Neural progenitor cell (in vitro differentiated cells): ENCODE measurements at regions not wholly inside any gene's neighbourhood (a gene's known extent, or its start where the extent isn't known, plus 50 kb on each side); places are given as distances from the start of the nearest gene placed in this dataset.
A peak's percentile ranks its signal among the peaks of the same experiment; 100 is the strongest.

Experiments
- DNase-seq: peaks from one replicate; pipeline ENCODE4 v3.0.0-alpha.2; 2016; ENCODE audit warnings: low spot score
- H2AFZ ChIP-seq: fragments of 200-600 bp; sonication (generic); replicated peaks from 2 replicates; pipeline ENCODE4 v1.6.1; 2016; ENCODE audit warnings: antibody characterized with exemption
- H3F3A ChIP-seq: fragments of 200-600 bp; sonication (generic); 2 replicates; pipeline ENCODE4 v1.6.1; 2016; ENCODE audit warnings: antibody characterized with exemption, low read depth
- H3K27ac ChIP-seq: fragments of 200-600 bp; sonication (generic); 2 replicates; pipeline ENCODE4 v1.5.1; 2016; ENCODE audit warnings: mild to moderate bottlenecking
- H3K27me3 ChIP-seq: fragments of 200-600 bp; sonication (generic); 2 replicates; pipeline ENCODE4 v1.6.1; 2016; ENCODE audit warnings: mild to moderate bottlenecking, moderate library complexity
- H3K36me3 ChIP-seq: fragments of 200-600 bp; sonication (generic); 2 replicates; pipeline ENCODE4 v1.5.1; 2016
- H3K4me1 ChIP-seq: fragments of 200-600 bp; sonication (generic); 2 replicates; pipeline ENCODE4 v1.6.1; 2016; ENCODE audit warnings: mixed run types
- H3K4me2 ChIP-seq: fragments of 200-600 bp; sonication (generic); 2 replicates; pipeline ENCODE4 v1.6.1; 2016
- H3K4me3 ChIP-seq: fragments of 200-600 bp; sonication (generic); 2 replicates; pipeline ENCODE4 v1.5.1; 2016
- H3K79me2 ChIP-seq: fragments of 200-600 bp; sonication (generic); 2 replicates; pipeline ENCODE4 v1.6.1; 2016; ENCODE audit warnings: low read depth
- H3K9ac ChIP-seq: fragments of 200-600 bp; sonication (generic); 2 replicates; pipeline ENCODE4 v1.6.1; 2016
- H3K9me3 ChIP-seq: fragments of 200-600 bp; sonication (generic); 2 replicates; pipeline ENCODE4 v1.5.1; 2016; ENCODE audit warnings: low read depth
- H4K20me1 ChIP-seq: fragments of 200-600 bp; sonication (generic); 2 replicates; pipeline ENCODE4 v1.6.1; 2016; ENCODE audit warnings: low read depth
- H3K27ac Mint-ChIP-seq: 3 replicates; pipeline ENCODE4 v1.8.0; 2021; ENCODE audit warnings: mixed read lengths
- H3K27me3 Mint-ChIP-seq: 2 replicates; pipeline ENCODE4 v1.8.0; 2022; ENCODE audit warnings: low read depth, mild to moderate bottlenecking, inconsistent platforms, moderate library complexity, mixed read lengths; ENCODE audit not compliant: insufficient read depth
- H3K36me3 Mint-ChIP-seq: 3 replicates; pipeline ENCODE4 v1.8.0; 2021; ENCODE audit warnings: mixed read lengths
- H3K4me1 Mint-ChIP-seq: 3 replicates; pipeline ENCODE4 v1.8.0; 2021; ENCODE audit warnings: mixed read lengths
- H3K4me3 Mint-ChIP-seq: 3 replicates; pipeline ENCODE4 v1.8.0; 2021; ENCODE audit warnings: mild to moderate bottlenecking, moderate library complexity, mixed read lengths
- H3K9me3 Mint-ChIP-seq: 3 replicates; pipeline ENCODE4 v1.8.0; 2020; ENCODE audit warnings: mixed read lengths
- CTCF ChIP-seq: fragments of 200-600 bp; sonication (generic); IDR thresholded peaks from 2 replicates; pipeline ENCODE4 v1.5.1; 2017; ENCODE audit warnings: antibody characterized with exemption, mild to moderate bottlenecking
- EZH2 ChIP-seq: fragments of 200-600 bp; sonication (generic); IDR thresholded peaks from 2 replicates; pipeline ENCODE4 v1.6.1; 2017; ENCODE audit warnings: antibody characterized with exemption, mild to moderate bottlenecking, moderate library complexity
- EZH2phosphoT487 ChIP-seq: fragments of 200-600 bp; sonication (generic); IDR thresholded peaks from 2 replicates; pipeline ENCODE4 v1.6.1; 2017; ENCODE audit warnings: antibody characterized with exemption

- H3K27ac Mint-ChIP-seq, result no peak overlapping the region
These were observed 86.1 kb downstream of the ADRA2C start for GRCh38 chr4:3852309-3852708.

GRCh38 chr4:3852711-3853110, 86.5 kb downstream of the ADRA2C start:
- Histone ChIP-seq H3K27ac (no peak overlapping the region), H3F3A (no peaks in the 10 kb centered on the region), H4K20me1 (no peaks in the 10 kb centered on the region), H2AFZ (no peak overlapping the region), H3K9ac (no peak overlapping the region), H3K27me3 (no peaks in the 10 kb centered on the region), H3K4me1 (peaks cover 6% of the 10 kb centered on the region), H3K36me3 (no peaks in the 10 kb centered on the region), H3K9me3 (no peaks in the 10 kb centered on the region), H3K79me2 (no peaks in the 10 kb centered on the region), H3K4me3 (no peak overlapping the region), H3K4me2 (no peak overlapping the region)
- peaks cover 25% of the 10 kb centered on the region for H3K27me3 Mint-ChIP-seq
- peaks cover 7% of the 10 kb centered on the region for H3K4me1 Mint-ChIP-seq
- DNase-seq, result no peak
- no peaks in the 10 kb centered on the region for H3K36me3 Mint-ChIP-seq
- no peak for TF ChIP-seq EZH2
- no peak for TF ChIP-seq EZH2phosphoT487
- no peak for TF ChIP-seq CTCF
- peaks cover 6% of the 10 kb centered on the region for H3K9me3 Mint-ChIP-seq
- no peak overlapping the region for H3K27ac Mint-ChIP-seq
- no peak overlapping the region for H3K4me3 Mint-ChIP-seq

More at GRCh38 chr4:3852309-3852708, 86.1 kb downstream of the ADRA2C start:
- DNase-seq, result no peak
- H3K27ac ChIP-seq, result no peak overlapping the region
- no peaks in the 10 kb centered on the region for H4K20me1 ChIP-seq
- no peaks in the 10 kb centered on the region for H3F3A ChIP-seq
- H3K4me1 ChIP-seq, result peaks cover 6% of the 10 kb centered on the region
- H3K4me2 ChIP-seq, result no peak overlapping the region
- no peaks in the 10 kb centered on the region for H3K36me3 ChIP-seq
- peaks cover 6% of the 10 kb centered on the region for H3K9me3 Mint-ChIP-seq
- no peak overlapping the region for H2AFZ ChIP-seq
- H3K9ac ChIP-seq, result no peak overlapping the region
- H3K4me1 Mint-ChIP-seq, result peaks cover 4% of the 10 kb centered on the region
- H3K27me3 Mint-ChIP-seq, result peaks cover 26% of the 10 kb centered on the region
- no peaks in the 10 kb centered on the region for H3K79me2 ChIP-seq
- H3K9me3 ChIP-seq, result no peaks in the 10 kb centered on the region
- no peak overlapping the region for H3K4me3 Mint-ChIP-seq
- no peaks in the 10 kb centered on the region for H3K27me3 ChIP-seq
- TF ChIP-seq CTCF, result no peak
- no peak overlapping the region for H3K4me3 ChIP-seq
- H3K36me3 Mint-ChIP-seq, result no peaks in the 10 kb centered on the region

- H3K27me3 ChIP-seq, result no peaks in the 10 kb centered on the region
- no peak overlapping the region for H3K27ac ChIP-seq
- peaks cover 6% of the 10 kb centered on the region for H3K4me1 ChIP-seq
- no peak overlapping the region for H2AFZ ChIP-seq
- Mint-ChIP-seq H3K27ac (peak overlapping the region; percentile 41), H3K36me3 (no peaks in the 10 kb centered on the region), H3K4me3 (peak overlapping the region; percentile 4), H3K27me3 (peaks cover 22% of the 10 kb centered on the region), H3K9me3 (peaks cover 6% of the 10 kb centered on the region), H3K4me1 (peaks cover 8% of the 10 kb centered on the region)
- no peaks in the 10 kb centered on the region for H3F3A ChIP-seq
- no peak overlapping the region for H3K4me3 ChIP-seq
- no peaks in the 10 kb centered on the region for H3K36me3 ChIP-seq
- no peaks in the 10 kb centered on the region for H3K79me2 ChIP-seq
- no peaks in the 10 kb centered on the region for H4K20me1 ChIP-seq
- DNase-seq, result peak; percentile 45
- no peak overlapping the region for H3K9ac ChIP-seq
- H3K9me3 ChIP-seq, result no peaks in the 10 kb centered on the region
- H3K4me2 ChIP-seq, result no peak overlapping the region
- no peak for TF ChIP-seq CTCF
- no peak for TF ChIP-seq EZH2
- no peak for TF ChIP-seq EZH2phosphoT487
These were observed 87.3 kb downstream of the ADRA2C start for GRCh38 chr4:3853388-3854035.
